Hippocampal formation (tissue), 2 donors: ENCODE measurements at regions not wholly inside any gene's neighbourhood (a gene's known extent, or its start where the extent isn't known, plus 50 kb on each side); places are given as distances from the start of the nearest gene placed in this dataset.
A peak's percentile ranks its signal among the peaks of the same experiment; 100 is the strongest.

Source experiments
- DNase-seq, 2 donors: peaks; one replicate each; lab custom pipeline; 2025; lab: John Stamatoyannopoulos, UW

DNA sequence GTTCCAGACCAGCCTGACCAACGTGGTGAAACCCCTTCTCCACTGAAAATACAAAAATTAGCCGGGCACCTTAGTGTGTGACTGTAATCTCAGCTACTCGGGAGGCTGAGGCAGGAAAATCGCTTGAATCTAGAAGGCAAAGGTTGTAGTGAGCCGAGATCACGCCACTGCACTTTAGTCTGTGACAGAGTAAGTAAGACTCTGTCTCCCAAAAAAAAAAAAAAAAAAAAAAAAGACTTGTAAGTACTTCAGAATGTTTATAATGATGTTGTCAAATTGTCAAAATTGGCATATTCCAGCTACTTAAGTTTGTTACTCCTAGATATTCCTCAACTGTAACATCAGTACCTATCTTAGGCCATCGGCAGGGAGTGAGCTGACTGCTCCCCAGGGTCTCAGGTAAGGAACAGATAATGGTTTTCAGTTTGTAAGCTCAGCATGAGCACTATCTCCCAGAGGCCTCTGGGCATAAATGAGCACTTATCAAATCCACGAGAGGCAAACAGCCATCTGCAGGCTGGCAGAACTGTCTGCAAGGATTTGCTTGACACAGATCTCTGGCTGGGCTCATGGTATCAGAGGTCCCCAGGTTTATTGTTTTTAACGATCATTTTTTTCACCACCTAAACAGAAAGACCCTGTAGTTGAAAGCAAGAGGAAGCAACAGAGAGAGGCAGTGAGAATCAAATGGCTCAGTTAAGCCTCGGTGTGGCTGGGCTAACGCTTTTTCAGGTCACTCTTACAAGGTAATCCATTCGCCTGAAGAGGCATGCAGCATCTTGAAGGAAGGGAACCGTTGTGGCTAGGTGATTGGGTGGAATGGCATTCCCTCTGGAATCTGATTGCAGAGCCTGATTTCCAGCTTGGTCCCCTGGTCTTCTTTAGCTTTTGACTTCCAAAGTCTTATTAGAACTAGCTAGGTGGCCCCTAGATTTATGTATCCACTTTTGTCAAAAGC, 115.9 kb downstream of the LY86 start:
- DNase-seq = no peak

DNA sequence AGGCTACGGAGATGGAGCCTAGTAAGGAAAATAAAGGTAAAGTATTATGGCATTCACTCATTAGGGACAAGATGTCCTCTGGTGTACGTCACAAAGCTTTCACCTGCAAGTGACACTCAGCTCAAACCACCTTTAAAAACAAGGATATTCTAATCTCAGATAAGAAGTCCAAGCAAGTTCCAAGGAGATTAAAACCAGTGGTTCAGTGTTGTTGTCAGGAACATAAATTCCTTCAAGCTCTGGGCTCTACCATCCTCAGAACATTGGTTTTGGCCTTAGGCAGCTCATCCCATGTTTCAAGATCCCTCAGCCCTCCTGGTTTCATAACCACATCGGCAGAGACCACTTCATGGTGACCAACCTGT, 116.5 kb downstream of the LY86 start:
- DNase-seq = no peak

DNA sequence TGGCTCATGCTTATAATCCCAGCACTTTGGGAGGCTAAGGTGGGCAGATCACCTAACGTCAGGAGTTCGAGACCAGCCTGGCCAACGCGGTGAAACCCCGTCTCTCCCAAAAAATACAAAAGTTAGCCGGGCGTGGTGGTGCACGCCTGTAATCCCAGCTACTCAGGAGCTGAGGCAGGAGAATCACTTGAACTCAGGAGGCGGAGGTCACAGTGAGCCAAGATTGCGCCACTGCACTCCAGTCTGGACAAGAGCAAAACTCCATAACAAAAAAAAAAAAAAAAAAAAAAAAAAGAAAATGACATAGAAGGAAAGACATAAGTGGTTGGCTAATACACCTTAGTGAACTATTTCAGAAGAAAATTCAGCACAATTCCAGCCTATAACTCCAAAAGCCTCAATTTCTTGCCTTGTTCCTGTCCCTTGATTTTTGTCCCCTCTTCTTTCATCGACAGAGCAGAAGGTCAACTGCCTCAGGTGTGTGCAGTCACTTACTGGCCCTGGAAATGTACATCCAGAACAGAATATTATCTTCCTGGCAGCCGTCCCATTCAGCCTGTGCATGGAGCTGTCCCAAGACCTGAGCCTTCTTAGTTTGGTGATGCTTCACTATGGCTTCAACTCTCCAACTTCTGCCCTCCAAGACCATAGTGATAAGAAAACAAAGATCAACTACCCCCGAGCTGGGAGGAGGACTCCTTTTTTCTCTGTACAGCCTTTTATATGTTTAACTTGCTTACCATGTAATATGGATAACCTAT, 117.6 kb downstream of the LY86 start:
- DNase-seq = no peak

DNA sequence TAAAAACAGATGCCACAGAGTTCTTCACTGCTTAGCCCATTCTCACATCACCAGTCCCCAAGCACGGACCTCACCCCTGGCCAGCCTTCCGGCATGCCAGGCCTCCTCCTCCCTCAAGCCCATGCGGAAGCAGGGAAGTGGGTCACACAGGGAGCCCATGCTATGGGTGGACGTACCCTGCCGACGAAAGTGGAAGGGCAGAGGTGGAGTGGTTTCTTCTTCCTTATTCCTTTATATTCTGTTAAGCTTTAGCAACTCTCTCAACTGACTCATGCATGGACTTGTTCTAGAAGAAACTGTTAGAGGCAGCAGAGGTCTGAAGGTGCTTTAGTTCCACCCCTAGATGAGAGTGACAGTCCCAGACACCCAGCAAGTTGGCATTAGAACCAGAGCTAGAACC, 118.6 kb downstream of the LY86 start:
- DNase-seq = no peak

DNA sequence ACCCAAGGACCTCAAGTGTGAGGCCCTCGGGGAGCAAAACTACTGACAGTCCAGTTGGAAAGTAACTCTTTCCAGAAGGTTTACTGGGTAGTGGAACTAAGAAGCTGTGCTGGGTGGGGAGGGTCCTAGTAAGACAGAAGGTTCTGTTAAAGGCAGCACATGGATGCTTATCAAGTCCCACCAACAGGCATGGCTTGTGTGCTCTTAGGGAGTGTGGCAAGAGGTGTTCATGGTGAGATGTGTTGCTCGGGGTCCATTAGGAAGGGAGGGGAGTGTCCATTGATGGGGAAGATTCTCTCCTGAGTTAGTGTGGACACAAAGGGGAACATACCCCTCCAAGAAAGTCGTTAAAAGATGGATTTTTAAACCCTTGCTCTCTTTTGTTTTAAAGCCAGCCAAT, 120.6 kb downstream of the LY86 start:
- DNase-seq = no peak

- DNase-seq = no peak
Measured at GRCh38 chr6:6711031-6711785, 122.7 kb downstream of the LY86 start.

DNA sequence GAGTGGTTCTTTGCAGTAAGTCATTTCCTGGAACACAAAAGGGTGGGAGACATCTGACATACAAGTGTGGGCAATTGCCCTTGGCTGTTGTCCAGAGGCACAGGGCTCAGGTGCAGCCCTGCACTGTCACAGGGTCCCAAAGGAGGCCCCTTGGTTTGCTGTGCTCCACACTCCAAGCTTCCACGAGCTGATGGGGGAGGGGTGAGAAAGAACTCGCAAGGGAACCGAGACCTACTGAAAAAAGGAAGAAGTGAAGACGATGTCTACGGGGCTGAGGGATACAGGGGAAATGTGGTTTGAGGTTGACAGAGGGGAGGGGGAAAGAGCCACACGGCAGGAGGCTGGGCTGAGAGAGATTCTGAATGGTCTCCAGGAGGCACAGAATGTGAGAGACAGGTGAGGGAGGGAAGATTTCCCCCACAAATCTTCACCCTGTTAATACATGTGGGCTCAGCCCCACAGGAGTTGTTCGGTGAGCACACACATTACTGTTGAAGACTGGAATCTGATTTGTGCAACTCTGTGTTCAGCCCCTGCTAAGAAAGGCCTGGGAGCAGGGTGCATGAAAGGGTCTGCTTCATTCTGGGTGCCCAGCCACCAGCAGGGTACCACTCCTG, 123.4 kb downstream of the LY86 start:
- peak in 1 of 2 donors; percentile 27 for DNase-seq

GRCh38 chr6:6712449-6713403, 124.2 kb downstream of the LY86 start:
- DNase-seq = peak in 1 of 2 donors; percentile 18

GRCh38 chr6:6713657-6714056, 125.1 kb downstream of the LY86 start:
- DNase-seq = no peak

DNA sequence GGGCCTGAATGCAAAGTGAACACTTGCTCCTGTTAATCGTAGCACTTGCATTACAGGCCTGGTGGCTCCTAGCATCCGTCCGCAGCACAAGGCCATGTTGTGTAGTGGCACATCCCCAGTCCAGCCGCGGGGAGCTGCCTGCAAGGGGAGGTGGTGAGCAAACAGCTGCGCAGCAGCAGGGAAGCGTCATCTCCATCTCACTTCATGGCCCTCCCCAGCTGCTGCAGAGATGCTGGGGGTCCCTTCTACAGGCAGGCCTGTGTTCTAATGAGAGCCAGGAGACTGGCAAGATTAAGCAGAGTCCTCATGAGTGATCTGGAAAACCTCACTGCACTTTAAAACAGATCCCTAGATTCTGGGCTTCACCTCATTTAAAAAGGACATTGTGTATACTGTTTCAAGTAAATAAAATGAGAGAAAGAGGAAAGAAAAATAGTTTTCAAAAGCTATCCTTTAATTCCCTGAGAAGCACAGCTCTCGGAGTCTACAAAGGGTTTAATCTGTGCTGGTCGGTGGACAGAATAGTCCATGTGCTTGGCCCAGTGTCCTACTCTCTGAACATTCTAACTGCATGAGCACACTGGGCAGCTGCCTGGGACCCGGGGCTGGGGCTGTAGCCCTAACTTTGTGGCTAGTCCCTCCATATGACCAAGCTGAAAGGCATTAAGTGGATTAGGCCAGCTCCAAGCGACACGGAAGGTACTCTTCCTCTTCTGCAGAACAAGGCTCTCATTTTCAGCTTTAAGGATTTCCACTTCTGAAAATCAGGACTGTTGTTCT, 125.8 kb downstream of the LY86 start:
- DNase-seq = no peak

GRCh38 chr6:6714953-6715352, 126.4 kb downstream of the LY86 start:
- no peak for DNase-seq

DNA sequence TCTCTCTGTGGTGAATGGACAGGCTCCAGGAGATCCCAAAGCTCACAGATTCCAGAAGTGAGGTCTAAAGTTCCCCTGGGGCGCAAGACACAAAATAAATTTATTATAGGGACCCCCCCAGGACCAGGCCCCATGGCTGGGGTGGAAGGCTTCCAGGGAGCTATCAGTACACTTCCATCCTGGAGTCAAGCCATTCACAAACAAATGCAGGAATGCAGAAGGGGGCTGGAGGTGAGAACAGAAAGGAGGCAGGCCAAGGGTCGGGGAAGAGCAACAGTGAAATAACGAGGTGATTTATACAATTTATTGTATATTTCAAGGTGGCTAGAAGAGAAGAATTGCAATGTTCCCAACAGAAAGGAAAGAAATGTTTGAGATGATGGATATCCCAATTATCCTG, 126.9 kb downstream of the LY86 start:
- no peak for DNase-seq

- DNase-seq = no peak
Measured at GRCh38 chr6:6716998-6717763, 128.7 kb downstream of the LY86 start.

DNA sequence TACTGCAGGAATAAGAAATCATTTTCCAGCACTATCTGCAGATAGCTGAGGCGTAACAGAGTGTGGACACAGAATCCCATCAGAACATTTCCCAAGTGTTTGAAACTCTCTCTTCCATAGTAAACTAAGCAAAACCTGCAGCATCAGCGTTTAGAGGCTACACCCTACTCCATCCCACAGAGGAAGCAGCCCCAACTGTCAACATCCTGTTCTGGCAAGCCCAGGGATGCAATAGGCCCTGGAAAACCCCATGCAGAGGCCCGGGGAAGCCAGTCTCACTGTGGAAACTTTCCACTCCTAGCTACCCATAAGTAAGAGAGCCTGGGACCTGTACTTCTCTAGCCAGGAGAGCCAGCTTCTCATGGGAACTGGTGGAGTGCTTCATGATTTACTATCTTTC, 129.4 kb downstream of the LY86 start:
- DNase-seq = no peak

GRCh38 chr6:6721606-6722005, 133.1 kb downstream of the LY86 start:
- no peak for DNase-seq

GRCh38 chr6:6722195-6722594, 133.7 kb downstream of the LY86 start:
- no peak for DNase-seq

DNA sequence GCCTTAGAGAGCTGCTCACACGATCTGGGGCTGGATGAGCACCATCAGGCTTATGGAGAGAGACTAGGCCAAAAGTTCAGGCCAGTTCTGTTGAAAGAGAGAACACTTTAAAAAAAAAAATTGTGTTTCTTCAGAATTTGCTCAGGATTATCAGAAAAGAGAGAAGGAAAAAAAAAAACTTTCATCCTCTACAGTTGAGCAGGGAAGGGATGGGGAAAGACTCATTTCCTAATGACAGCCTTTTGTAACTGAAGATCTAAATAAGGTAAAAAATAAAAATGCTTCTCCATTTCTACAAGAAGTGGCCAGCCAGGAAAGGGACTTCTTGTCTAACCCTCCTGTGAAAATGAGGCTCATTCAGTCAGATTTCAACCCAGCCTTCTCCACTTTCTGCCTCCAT, 134.8 kb downstream of the LY86 start:
- no peak for DNase-seq

DNA sequence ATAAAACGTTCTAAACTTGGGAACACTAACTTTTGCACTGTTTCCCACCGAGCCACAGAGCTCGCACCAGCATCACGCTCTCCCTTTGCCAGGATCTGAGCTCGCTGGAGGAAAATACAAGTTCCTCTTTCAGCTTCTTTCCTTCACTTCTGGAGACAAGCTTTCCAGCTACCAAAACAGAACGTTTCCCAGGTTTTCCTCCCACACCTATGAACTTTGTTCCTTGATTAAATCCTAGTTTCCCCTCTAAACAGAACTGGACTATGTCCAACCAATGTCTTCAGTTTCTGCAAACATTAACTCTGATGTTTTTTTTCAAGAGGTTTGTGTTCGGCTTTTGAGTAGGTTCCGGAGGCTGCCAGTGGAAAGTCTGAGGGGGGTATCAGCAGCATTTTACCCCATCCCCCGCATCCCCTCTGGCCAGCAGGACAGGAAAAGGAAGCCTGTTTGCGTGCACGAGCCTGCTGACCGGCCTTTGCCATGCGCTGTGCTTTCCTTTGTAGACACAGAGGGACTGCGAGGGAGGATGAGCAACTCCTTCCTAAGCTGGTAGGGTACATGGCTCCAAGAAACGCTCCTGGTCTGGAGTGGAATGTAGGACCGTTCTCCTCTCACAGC, 135.5 kb downstream of the LY86 start:
- no peak for DNase-seq
